ENCODE measurements at regions not wholly inside any gene's neighbourhood (a gene's known extent, or its start where the extent isn't known, plus 50 kb on each side); places are given as distances from the start of the nearest gene placed in this dataset.

GRCh38 chr5:18702821-18703220, 1068.6 kb downstream of the TAF11L14 start:
- TF ChIP-seq, protein P1, sequence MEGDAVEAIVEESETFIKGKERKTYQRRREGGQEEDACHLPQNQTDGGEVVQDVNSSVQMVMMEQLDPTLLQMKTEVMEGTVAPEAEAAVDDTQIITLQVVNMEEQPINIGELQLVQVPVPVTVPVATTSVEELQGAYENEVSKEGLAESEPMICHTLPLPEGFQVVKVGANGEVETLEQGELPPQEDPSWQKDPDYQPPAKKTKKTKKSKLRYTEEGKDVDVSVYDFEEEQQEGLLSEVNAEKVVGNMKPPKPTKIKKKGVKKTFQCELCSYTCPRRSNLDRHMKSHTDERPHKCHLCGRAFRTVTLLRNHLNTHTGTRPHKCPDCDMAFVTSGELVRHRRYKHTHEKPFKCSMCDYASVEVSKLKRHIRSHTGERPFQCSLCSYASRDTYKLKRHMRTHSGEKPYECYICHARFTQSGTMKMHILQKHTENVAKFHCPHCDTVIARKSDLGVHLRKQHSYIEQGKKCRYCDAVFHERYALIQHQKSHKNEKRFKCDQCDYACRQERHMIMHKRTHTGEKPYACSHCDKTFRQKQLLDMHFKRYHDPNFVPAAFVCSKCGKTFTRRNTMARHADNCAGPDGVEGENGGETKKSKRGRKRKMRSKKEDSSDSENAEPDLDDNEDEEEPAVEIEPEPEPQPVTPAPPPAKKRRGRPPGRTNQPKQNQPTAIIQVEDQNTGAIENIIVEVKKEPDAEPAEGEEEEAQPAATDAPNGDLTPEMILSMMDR (conservative IDR thresholded peaks at IDR 0.05; ENCODE audit: low read depth, low read length) = no peak
- no peaks in the 10 kb centered on the region for H4K20me1 ChIP-seq (ENCODE audit: insufficient read depth)
- H3K27ac ChIP-seq = no peak overlapping the region
- no peaks in the 10 kb centered on the region for H3K36me3 ChIP-seq (ENCODE audit: insufficient read depth)
- no peak overlapping the region for H3K4me2 ChIP-seq
- no peak overlapping the region for H3K9ac ChIP-seq
- no peaks in the 10 kb centered on the region for H3K79me2 ChIP-seq (ENCODE audit: insufficient read depth, low read depth)
- H3K4me1 ChIP-seq (ENCODE audit: low read depth, poor library complexity, severe bottlenecking) = peaks cover 13% of the 10 kb centered on the region
- H3K27me3 ChIP-seq (ENCODE audit: insufficient read depth, low read depth) = no peaks in the 10 kb centered on the region
- H2AFZ ChIP-seq (ENCODE audit: low read depth) = no peak overlapping the region
- no peak overlapping the region for H3K4me3 ChIP-seq (IDR thresholded peaks at IDR 0.05; ENCODE audit: insufficient read depth, low read depth, low read length)

DNA sequence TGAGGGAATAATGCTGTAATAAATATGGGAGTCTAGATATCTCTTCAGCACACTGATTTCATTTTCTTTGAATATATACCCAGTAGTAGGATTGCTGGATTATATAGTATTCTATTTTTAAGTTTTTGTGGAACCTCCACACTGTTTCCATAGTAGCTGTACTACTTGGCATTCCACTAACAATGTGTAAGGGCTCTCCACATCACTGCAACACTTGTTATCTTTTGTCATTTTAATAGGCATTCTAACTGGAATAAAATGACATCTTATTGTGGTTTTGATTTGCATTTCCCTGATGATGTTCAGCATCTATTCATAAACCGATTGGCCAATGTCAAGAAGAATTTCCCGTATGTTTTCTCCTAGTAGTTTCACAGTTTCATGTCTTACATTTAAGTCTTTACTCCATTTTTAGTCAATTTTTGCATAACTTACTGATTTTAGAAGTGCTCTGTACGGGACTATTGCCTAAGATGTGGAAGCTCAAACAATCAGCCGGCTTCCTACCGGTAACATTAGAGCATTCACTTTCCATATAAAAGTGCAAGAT, 1078.8 kb downstream of the TAF11L14 start:
- Histone ChIP-seq H2AFZ (ENCODE audit: low read depth) (no peak overlapping the region), H3K36me3 (ENCODE audit: insufficient read depth) (no peaks in the 10 kb centered on the region), H3K4me3 (IDR thresholded peaks at IDR 0.05; ENCODE audit: insufficient read depth, low read depth, low read length) (no peak overlapping the region), H3K27ac (no peak overlapping the region), H3K79me2 (ENCODE audit: insufficient read depth, low read depth) (no peaks in the 10 kb centered on the region), H3K4me2 (no peak overlapping the region), H3K9ac (no peak overlapping the region), H4K20me1 (ENCODE audit: insufficient read depth) (no peaks in the 10 kb centered on the region), H3K27me3 (ENCODE audit: insufficient read depth, low read depth) (no peaks in the 10 kb centered on the region), H3K4me1 (ENCODE audit: low read depth, poor library complexity, severe bottlenecking) (no peaks in the 10 kb centered on the region)
- TF ChIP-seq, protein P1 (conservative IDR thresholded peaks at IDR 0.05; ENCODE audit: low read depth, low read length) = no peak

DNA sequence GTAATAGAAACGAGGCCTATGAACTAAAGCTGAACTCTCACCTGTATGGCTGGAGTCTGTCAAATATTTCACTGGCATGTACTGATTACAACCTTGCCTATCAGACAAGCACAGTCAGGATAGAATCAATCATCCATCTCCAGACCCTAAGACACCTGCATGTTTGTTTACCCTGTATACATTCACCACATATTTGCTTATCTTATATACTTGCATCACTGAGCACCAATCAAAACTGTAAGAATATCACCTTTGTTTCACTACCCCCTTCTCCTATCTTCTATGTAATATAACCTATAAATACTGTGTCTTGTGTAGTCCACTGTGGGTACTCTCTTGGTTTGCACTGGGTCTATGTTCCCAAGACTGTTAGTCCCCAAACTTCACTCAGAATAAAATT, 1085.7 kb downstream of the TAF11L14 start:
- H4K20me1 ChIP-seq (ENCODE audit: insufficient read depth) = no peaks in the 10 kb centered on the region
- no peaks in the 10 kb centered on the region for H3K27me3 ChIP-seq (ENCODE audit: insufficient read depth, low read depth)
- H3K4me3 ChIP-seq (IDR thresholded peaks at IDR 0.05; ENCODE audit: insufficient read depth, low read depth, low read length) = no peak overlapping the region
- H3K4me1 ChIP-seq (ENCODE audit: low read depth, poor library complexity, severe bottlenecking) = no peaks in the 10 kb centered on the region
- no peaks in the 10 kb centered on the region for H3K36me3 ChIP-seq (ENCODE audit: insufficient read depth)
- H3K79me2 ChIP-seq (ENCODE audit: insufficient read depth, low read depth) = no peaks in the 10 kb centered on the region
- no peak overlapping the region for H3K9ac ChIP-seq
- no peak overlapping the region for H3K4me2 ChIP-seq
- H3K27ac ChIP-seq = no peak overlapping the region
- H2AFZ ChIP-seq (ENCODE audit: low read depth) = no peak overlapping the region
- TF ChIP-seq, protein P1 (conservative IDR thresholded peaks at IDR 0.05; ENCODE audit: low read depth, low read length) = no peak

DNA sequence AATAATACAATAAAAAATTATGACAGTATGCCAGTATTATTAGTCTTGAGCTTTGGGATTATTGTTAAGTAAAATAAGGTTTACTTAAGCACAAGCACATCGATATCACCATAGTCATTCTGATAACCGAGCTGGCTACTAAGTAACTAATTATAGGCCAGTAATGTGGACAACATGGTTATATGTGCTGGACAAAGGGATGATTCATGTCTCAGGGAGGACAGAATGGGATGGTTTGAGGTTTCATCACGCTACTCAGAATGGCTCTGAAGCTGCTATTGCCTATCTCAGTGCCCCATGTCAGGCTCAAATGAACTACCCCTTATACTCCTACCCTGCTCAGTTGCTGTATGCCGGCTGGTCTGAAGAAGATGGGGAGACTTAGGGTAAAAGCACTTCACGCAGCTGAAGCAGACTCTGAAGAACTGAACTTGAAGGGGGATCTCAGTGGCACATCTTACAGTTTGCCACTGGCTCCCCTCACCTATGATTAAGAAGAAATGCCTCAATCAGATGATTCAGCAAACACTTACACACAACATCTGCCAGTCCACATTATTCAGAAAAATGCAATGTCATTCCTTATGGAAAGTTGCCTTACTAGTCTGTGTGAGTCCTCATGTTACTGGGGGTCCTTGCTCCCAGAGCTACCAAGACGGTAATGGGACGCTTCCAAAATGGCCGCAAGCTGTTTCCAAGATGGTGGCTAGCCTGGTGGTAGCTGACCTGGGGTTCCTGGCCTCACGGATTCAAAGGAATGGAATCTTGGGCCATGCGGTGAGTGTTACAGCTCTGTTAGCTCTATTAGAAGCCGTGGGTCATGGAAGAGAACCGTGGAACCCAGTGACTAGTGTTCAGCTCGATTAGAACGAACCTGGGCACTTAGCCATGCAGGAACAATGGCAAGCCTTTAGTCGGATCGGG, 1098.6 kb downstream of the TAF11L14 start:
- Histone ChIP-seq H3K27me3 (ENCODE audit: insufficient read depth, low read depth) (no peaks in the 10 kb centered on the region), H4K20me1 (ENCODE audit: insufficient read depth) (no peaks in the 10 kb centered on the region), H3K36me3 (ENCODE audit: insufficient read depth) (0 out of 2 replicates have a peak, but pooled peaks cover 3% of the 10 kb centered on the region), H3K79me2 (ENCODE audit: insufficient read depth, low read depth) (no peaks in the 10 kb centered on the region), H3K4me3 (IDR thresholded peaks at IDR 0.05; ENCODE audit: insufficient read depth, low read depth, low read length) (no peak overlapping the region), H3K9ac (no peak overlapping the region), H3K4me2 (no peak overlapping the region), H3K4me1 (ENCODE audit: low read depth, poor library complexity, severe bottlenecking) (no peaks in the 10 kb centered on the region), H2AFZ (ENCODE audit: low read depth) (no peak overlapping the region), H3K27ac (no peak overlapping the region)
- TF ChIP-seq, protein P1 (conservative IDR thresholded peaks at IDR 0.05; ENCODE audit: low read depth, low read length) = no peak
